Inferior parietal cortex (tissue), 1 donor: ENCODE measurements at regions not wholly inside any gene's neighbourhood (a gene's known extent, or its start where the extent isn't known, plus 50 kb on each side); places are given as distances from the start of the nearest gene placed in this dataset.
"Not testable (repeated sequence)": the region's sequence is repeated elsewhere in the genome, so short reads cannot be mapped to it uniquely, and the experiment has no call there.

Source experiments
- DNase-seq: peaks from one replicate; pipeline ENCODE4 v3.0.0-alpha.2; 2016; ENCODE audit errors: extremely low spot score

DNA sequence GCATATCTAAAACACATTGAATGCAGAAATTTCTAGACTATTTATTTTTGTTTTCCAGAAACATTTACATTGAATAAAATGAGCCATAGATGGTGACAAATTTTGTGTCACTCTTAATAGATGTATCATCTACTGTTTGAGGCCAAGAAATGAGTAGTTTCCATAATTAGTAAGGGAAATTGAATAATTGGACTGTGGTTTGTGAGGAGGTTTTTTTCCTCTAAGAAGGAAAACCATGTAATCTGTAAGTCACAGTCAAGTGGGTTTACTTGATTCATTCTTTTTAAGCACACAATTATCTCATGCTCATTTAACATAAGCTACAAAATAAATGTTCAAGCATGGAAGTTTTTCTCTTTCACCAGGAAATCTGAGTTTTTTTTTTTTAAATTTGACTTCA is 876.4 kb downstream of the NR2F1-AS1 start:
- DNase-seq: no peak

DNA sequence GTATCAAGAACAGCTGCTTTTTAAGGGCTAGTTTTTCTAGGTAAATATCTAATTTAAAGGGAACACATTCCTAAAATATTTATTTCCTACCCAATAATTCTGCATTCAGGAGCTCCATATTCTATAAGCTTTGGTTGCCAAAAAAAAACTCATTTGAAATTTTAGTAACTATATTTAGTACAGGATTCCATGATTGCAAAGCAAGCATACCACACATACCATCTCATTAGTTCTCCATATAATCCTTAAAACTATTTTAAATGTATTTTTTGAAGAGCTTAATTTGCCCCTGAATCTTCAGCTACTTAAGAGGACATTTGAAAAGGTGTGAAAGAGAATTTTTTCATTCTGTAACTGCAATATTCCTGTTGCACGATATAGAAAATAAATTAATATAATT is 877.0 kb downstream of the NR2F1-AS1 start:
- DNase-seq: no peak

DNA sequence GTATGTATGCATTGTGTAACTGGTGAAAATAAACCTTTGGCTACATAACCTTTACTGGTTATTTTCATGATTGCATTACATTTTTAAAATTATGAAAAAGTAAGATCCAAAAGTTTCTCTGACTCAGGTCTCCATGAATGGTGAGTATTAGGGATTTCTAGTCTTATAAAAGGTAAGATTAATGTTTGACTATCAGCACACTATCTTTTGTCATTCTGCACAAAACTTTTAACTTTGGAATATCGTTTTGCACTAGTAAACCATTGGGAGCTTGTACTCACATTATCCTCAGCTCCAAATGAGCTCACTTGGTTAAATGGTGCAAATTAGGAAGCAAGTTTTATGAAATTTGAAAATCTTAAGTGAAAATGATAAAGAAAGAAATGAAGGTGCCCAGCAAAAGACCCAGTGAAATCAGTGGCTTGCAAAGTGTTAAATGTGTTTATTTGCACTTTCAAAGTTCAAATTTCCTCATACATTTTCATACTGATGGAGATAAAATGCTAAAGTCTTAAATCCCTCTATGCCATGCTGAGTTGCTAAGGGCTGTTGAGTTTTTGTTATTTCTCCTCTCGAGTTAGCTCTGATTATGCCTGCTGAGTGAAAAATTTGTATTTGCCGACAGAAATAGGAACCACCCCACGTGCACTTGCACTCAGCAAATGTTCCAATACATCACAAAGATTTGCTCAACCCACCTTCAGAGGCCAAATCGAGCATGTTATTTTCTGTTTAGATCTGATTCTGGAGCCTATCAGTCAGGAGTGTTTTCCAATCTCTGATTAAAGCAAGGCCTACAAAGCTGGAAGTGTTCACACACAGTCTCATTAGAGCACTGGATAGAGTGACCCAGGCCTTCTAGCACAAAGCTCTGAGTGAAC is 885.7 kb downstream of the NR2F1-AS1 start:
- no peak for DNase-seq

DNA sequence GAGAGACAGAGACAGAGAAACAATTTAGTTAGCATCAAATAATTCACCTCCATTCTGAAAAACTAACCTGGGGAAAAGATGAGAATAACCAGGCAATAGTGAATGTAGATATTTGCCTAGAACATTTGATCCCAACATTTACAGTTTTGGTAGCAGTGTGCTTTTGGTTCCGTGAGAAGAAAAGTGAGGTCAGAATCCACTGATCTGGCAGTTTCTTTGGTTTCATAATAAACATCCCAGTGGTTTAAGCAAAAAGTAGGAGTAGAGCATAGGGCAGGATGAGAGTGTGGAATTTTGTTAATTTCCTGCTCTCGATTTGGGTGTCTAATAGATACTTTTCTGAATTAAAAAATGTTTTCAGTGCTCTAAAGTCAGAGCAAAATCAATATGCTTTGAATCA is 887.0 kb downstream of the NR2F1-AS1 start:
- DNase-seq: no peak

DNA sequence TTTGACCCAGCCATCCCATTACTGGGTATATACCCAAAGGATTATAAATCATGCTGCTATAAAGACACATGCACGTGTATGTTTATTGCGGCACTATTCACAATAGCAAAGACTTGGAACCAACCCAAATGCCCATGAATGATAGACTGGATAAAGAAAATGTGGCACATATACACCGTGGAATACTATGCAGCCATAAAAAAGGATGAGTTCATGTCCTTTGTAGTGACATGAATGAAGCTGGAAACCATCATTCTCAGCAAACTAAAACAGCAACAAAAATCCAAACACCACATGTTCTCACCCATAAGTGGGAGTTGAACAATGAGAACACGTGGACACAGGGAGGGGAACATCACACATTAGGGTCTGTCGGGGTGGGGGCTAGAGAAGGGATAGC is 889.1 kb downstream of the NR2F1-AS1 start:
- not testable (repeated sequence) for DNase-seq

DNA sequence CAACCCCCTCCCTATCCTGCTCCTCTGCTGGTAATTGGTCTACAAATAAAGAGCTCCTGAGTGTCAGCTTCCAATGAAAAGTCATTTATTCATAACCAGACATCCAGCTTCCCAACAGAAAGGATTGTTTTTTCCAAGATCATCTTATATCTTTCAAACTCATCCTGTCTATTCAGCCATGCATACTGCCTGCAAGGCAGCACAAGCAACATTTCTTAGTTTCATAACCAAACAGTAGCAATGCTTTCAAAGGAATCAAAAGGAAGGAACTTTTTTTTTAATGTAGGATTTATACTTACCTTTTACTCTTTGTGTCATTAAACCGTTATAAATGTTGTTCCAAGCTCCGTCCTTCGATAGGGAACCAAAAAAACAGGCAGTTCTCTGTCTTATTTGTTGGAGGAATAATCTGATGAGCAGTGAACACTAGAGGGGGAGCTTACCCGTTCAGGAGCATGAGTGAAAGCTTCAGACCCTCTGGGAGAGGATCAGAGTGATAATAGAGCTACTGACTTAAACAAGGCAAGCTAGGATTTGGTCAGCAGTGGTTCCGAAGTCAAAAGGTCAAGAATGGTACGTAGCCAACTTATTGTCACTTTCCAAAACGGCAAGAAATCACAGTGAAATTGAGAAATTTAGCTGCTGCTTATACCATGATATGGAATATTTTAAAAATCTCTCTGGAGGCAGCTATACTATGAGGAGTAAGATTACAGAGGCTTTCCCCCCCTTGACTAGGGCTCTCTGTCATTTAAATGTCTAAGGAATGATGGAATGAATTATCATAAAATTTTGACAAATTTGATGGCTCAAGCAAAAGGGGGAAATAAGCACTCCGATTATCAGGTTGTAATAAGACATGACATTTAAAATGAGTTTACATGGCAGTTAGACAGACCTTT is 892.9 kb downstream of the NR2F1-AS1 start:
- peak; percentile 71 for DNase-seq

DNA sequence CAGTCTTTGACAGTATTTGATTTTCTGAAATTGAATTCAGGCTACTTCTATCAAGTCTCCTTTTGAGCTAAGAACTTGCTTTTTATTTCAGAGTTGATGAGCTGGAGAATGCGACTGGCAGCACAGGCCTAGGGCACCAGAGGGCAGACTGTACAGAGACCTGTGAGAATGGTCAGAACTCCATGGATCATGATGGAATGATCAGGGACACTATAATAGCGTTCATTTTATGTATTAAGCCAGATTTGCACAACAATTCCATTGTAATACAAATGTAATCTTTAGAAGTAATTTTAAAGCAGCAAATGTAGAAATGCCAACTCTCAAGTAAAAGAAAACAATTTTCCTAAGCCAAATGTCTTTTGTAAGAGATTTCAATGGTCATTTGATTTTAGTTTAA is 902.4 kb downstream of the NR2F1-AS1 start:
- no peak for DNase-seq

DNA sequence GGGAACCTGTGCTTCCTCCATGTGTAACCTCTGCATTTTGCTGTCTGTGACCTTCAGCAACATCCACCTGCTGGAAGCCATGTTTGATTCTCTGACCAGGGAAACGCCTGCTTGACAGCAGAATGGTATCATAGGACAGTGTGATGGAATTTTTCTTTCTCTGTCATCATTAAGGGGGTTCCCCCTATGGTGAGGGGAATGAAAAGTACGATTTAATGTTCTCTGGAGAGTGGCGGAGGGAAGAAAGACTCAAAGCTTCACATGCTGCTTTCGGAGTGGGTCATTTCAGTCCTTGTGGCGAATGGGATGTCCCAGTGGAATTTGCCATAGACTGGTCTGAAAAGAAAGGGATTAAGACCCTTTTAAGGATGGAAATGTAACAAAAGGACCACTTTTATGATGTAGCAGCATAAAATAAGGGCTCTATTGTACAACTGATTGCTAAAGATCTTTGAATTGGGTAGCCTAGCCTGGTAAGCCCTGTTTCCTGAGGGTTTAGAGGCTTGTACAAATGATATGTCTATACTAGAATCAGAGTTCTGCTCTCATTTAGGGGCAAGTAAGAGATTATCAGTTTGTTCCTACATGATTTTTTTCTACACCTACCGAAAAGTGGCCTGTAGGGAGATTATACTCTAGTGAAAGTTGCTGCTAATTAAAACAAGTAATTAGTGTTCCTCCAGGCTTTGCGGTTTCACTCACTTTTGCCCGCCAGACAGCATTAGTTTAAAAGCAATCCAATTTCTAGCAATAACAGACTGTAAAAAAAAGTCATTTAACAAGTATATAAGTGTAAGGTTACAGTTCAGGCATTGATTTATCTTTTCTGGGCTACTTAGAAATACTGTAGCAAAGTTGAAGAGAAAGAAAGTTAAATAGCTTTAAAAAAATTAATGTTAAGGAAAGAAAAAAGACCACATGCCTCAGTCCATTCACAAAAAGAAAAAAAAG is 904.5 kb downstream of the NR2F1-AS1 start:
- no peak for DNase-seq

DNA sequence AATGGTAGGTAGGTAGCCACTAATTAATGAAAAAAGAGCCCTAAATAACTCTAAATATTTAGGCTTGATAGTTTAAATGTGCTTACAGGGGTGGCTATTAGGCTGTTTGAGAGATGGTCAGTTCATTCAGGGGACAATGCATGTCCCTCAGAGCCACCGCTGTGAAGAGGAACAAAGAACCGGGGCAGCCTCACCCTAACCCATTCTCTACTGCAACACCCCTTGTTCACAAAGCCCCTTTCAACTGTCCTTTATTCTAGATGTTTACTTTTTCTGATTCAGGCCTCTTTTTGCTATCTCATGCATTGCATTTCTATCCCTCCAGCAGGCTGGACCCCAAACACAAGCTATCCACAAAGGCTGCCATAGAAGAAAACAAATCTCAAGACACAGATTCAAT is 906.7 kb downstream of the NR2F1-AS1 start:
- no peak for DNase-seq

DNA sequence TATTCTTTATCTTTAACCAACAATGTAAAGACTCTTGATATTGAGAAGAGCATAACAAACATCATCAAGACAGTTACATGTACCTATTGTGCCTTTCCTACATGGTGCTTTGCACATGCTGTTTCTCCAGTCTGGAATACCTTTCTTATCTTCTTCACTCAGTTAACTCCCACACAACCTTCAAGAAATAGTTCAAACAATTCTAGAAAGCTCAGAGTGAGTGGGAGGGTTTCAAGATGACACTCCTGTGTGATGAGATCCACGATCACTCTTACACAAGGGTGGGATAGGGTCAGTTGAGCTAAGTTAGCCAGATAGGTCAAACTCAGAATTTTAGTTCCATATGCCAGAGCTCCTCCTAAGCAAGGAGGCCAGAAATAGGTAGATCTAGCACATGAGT is 915.5 kb downstream of the NR2F1-AS1 start:
- no peak for DNase-seq

DNA sequence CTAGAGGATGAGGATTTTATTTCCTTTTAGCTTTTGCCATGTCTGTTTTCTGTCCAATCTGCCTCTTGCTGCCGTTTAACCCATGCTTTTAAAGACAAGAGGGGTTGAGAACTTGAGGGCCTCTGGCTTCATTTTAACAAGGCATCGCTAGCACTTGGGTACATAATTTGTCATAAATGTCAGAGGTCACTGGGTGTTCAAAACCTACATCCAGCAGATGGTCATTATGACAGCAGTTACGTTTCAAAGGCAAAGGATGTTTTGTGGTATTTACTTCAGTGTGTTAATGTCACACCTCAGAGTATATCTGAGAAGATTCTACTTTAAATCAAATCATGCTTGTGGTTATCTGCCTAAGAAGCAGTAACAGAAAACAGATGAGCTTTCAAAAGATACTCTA is 918.3 kb downstream of the NR2F1-AS1 start:
- DNase-seq: no peak

DNA sequence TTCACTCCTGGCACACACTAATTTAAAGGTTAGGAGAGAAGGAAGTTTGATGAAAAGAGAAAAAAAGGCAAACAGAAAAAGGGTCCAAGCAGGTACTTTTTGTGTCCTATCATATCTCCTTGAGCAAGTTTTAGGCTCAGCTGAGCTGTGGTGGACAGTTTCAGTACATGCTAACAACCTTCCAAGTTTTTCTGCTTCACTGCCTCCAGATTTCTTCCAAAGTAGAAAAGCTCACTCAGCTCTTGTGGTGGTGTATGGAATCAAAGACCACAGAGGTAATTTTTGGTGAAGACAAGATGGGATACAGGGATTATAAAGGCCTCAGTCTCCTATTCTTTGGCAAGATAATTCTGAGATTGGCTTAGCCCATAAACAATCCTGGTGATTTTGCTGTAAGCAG is 921.8 kb downstream of the NR2F1-AS1 start:
- no peak for DNase-seq

DNA sequence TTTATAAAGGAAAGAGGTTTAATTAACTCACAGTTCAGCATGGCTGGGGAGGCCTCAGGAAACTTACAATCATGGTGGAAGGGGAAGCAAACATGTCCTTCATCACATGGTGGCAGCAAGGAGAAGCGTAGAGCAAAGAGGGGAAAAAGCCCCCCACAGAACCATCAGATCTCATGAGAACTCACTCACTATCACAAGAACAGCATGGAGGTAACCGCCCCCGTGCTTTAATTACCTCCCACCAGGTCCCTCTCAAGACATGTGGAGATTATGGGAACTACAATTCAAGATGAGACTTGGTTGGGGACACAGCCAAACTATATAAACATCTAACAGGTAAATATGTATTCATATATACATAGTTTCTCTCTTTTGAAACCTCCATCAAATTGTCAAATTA is 926.4 kb downstream of the NR2F1-AS1 start:
- DNase-seq: not testable (repeated sequence)

DNA sequence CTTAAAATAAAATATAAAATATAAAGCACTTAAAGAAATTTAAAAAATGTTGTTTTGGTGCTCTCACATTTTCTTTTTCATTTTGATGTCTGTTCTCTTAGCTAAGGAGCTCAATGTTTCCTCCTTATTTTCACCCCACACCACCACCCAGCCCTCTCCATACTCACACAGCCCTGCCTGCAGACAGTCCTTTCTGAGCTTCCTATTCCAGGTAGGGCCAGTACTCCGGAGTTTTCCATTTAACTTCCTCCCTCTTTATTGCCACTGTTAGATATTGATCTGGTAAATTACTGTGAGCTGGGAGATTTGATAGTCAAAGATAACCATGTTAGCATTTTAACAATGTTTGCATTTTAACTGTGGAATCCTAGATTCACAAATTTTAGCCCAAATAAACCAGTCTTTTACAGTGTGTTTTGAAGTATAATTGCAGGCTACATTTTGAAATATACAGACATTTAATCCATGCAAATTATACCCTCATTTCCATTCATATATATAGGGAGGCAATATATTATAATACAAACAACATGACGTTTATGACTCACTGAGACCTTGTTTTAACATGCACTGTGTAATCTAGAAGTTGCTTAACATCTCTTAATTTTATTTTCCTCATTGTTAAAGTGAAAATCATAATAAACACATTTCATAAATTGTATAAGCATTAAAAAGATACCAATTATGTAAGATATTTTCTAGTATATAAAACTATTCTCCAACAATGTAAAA is 927.1 kb downstream of the NR2F1-AS1 start:
- DNase-seq: no peak

DNA sequence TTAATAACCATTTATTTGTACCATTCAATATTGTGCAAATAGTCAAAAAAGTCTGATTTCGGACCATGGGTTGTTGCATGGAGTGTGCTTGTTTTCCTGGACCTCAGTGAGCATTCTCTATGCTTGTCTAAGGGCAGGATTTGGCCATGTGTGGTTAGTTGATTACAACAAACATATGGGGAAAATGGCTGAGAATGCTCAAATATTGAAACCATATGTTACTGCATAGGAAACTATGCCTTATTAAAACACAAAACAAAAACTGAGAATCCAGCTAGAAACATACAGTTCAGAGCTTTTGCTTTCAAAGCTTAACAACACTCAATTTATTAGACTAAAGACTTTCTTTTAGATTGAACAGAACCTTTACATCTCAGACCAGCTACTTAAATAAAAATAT is 928.3 kb downstream of the NR2F1-AS1 start:
- no peak for DNase-seq

DNA sequence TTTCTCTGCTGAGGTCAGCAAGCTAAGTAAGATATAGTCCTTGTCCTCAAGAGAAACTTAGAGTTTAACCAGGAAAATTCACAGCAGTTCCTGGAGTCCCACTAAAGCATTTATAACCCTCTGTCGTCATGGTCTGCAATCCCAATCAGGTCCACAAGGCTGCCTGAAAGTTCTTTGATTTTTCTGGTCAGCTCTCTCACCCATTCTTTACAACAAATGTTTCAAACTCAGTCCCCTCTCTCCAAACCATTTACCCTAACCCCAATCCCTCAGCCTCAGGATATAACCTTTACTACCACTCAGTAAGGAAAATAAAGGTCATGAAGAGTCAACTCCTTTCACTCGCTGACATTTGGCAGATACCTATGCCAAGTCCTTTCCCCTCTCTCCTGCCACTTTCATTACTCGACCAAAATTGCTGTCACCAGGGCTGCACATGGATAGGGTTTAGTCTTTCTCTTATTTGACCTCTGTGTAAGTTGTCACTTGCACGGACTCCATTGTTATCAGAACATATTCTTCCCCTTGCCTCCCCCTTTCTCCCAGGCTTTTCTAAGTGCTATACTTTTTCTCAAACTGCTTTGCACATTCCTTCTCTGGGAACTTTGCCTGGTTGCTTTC is 936.6 kb downstream of the NR2F1-AS1 start:
- no peak for DNase-seq

DNA sequence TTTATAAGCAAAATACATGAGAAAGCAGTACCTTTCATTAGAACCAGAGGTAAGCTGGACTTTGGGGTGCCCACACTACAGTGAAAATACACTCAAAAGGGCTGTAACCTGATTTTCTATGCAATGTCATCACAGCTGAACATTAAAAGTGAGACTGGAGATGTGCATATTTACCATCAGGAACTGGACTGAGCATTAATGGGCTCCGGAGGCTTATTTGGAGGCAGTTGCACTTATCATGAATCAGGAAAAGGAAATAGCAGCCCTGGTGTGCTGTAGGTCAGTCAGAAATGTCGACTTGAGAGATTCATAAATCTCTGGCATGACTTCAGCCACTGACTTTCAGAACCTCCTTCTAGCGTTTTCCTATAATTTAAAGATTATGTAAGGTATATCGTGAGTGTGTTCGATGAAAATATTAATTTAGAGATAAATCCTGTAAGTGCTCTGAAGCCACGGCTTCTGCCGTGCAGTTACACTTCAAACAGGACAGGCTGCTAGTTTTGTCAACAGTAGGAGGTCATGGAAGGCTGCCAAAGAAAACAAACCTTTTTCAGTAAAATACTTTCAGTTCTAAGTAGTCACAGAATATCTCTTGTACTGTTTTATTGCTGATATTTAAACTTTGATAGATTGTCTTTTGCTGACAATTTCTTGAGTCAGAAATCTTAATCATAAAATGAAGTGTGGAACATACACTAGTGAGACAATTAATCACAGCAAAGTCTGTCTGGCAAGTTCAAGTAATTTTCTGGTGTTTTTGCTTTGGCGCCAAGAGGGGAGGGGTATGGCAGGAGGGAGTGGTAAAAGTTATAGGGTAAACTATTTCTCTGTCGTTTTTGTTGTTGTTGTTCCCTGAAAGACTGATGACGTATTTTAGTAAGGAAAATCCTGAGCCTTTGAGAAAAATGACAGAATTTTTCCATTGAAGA is 939.7 kb downstream of the NR2F1-AS1 start:
- DNase-seq: no peak

DNA sequence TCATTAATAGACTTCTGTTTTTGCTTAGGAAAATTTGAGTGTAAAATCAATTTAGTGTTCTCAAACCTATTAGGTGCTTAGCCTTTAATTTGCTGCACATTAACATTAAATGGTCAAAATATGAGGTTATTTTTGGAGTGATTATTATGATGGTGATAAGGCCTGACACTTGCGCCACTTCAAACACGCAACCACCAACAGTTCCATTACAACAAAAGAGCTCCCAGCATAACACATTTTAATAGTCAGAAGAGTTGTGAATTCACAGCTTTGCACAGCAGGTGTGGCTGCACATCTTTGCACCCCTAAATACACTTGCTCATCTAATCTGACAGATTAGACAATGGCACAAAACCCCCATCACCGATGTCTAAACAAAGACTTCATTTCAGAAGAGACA is 940.7 kb downstream of the NR2F1-AS1 start:
- no peak for DNase-seq

DNA sequence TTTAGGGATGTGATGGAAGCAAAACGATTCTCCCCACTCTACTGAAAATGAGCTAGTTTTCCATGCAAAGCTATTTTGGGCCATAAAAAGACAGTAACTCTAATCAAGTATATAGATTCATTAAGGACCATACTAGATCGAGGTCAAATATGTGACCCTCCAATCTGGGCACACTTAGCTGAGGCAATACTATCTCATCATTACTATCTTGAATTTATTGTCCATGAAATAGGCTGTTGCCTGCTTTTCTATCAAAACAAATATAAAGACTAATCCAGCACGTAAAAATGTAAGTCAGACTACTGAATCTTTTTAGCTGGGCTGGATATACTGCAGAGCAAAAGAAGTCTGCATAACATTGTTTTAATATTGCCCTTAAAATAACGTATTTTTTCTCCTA is 943.1 kb downstream of the NR2F1-AS1 start:
- no peak for DNase-seq
